ENCODE measurements at regions not wholly inside any gene's neighbourhood (a gene's known extent, or its start where the extent isn't known, plus 50 kb on each side); places are given as distances from the start of the nearest gene placed in this dataset.

DNA sequence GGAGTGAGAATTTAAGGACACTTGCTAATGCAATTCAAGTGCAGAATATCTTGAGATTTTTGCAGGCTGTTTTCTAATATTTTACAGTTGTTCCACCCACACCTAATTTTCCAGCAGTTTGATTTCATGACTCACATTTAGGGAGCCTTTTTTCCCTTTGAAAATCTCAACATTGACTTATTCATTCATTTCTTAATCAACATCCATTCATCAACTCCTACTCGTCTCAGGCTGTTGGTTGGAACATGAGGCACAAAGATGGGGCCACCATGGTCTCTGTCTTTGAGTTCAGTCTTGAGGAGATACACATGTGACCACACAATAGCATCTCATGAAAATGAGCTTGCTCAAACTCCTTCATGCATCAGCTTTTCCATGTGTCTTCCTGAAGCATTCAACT lies 135.6 kb downstream of the UNC5CL start:
- TF ChIP-seq, protein P1, sequence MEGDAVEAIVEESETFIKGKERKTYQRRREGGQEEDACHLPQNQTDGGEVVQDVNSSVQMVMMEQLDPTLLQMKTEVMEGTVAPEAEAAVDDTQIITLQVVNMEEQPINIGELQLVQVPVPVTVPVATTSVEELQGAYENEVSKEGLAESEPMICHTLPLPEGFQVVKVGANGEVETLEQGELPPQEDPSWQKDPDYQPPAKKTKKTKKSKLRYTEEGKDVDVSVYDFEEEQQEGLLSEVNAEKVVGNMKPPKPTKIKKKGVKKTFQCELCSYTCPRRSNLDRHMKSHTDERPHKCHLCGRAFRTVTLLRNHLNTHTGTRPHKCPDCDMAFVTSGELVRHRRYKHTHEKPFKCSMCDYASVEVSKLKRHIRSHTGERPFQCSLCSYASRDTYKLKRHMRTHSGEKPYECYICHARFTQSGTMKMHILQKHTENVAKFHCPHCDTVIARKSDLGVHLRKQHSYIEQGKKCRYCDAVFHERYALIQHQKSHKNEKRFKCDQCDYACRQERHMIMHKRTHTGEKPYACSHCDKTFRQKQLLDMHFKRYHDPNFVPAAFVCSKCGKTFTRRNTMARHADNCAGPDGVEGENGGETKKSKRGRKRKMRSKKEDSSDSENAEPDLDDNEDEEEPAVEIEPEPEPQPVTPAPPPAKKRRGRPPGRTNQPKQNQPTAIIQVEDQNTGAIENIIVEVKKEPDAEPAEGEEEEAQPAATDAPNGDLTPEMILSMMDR (IDR thresholded peaks at IDR 0.05; ENCODE audit: low read length), result no peak
- TF ChIP-seq EZH2 (optimal IDR thresholded peaks at IDR 0.05; ENCODE audit: low read depth, low read length), result no peak

All from MM.1S (cell line).